Stimulated activated CD4-positive, alpha-beta T cell treated with anti-CD3 and anti-CD28 coated beads, Interleukin-1b, Interleukin-23, amount 100 ng/mL, for 48 hours (primary cell): ENCODE measurements at regions not wholly inside any gene's neighbourhood (a gene's known extent, or its start where the extent isn't known, plus 50 kb on each side); places are given as distances from the start of the nearest gene placed in this dataset.
"Not testable (repeated sequence)": the region's sequence is repeated elsewhere in the genome, so short reads cannot be mapped to it uniquely, and the experiment has no call there.

Source experiments
- DNase-seq: peaks from one replicate; pipeline ENCODE4 v3.0.0-alpha.2; 2020

GRCh38 chr17:34472363-34472762, 107.0 kb upstream of the TMEM132E start:
- DNase-seq: no peak

DNA sequence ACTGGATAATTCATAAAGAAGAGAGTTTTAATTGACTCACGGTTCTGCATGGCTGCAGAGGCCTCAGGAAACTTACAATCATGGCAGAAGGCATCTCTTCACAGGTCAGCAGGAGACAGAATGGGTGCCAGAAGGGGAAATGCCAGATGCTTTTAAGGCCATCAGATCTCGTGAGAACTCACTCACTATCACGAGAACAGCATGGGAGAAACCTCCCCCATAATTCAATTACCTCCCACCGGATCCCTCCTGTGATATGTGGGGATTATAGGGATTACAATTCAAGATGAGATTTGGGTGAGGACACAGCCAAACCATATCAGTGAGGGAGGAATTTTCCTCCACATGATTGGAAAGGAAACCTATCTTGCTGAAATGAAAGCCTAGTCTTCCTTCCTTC, 108.1 kb upstream of the TMEM132E start:
- DNase-seq: not testable (repeated sequence)

DNA sequence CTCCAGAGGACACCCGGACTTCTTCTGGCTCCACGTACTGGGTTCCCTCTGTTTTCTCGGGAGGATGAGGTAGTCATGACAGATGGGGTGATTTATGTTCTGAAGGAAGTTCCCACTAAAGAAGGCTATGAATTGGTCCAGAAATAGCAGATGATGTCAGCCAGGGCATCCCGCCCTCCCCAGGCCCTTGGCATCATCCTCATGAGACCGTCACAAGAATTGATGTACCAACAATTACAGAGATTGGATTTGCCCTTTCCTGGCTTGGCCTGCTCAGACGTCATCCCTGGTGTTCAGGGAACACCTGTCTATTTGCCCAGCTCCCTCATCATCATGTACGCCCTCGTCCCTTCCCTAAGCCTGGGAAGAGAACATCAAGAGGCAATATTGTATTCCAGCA, 102.8 kb upstream of the CCL1 start:
- no peak for DNase-seq

DNA sequence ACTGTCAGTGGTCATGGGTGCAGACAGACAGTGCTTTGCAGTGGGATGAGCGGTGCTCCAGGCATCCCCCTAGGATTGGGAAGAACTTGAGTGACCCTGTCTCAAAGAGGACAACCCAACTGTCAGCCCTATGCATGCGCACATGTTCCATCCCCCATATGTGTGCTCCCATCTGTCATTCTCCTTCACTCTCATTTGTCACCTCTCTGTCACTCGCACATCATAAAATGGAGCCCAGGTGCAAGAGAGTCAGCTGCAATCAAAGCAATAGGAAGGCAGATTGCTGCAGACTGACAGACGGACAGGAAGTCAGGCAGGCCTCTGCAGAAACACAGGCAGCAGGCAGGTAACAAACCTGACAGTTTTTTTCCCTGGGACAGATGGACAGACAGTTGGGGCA, 101.8 kb upstream of the CCL1 start:
- no peak for DNase-seq

DNA sequence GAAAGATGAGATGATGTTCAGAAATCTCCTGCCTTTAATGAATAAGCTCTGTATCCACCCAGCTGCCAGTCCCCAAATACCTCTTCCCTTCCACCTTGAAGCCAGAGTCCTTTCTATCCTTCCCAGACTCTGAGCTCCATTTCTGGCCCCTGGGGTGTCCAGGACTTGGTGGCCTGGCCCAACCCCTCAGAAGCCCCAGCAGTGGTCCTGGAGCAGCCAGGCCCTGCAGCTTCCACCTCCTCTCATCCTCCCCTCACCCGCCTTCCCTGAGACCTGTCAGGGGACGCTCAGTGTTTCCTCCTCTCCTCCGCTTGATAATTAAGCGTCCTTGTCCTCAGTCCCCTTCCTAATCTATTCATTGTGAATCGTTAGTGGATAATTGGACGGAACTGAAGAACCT, 95.2 kb upstream of the CCL1 start:
- DNase-seq: no peak

GRCh38 chr17:34456121-34456520, 93.1 kb upstream of the CCL1 start:
- DNase-seq: no peak

GRCh38 chr17:34452769-34453168, 89.7 kb upstream of the CCL1 start:
- DNase-seq: no peak

- no peak for DNase-seq
Observed at GRCh38 chr17:34451313-34451712, 88.3 kb upstream of the CCL1 start.

DNA sequence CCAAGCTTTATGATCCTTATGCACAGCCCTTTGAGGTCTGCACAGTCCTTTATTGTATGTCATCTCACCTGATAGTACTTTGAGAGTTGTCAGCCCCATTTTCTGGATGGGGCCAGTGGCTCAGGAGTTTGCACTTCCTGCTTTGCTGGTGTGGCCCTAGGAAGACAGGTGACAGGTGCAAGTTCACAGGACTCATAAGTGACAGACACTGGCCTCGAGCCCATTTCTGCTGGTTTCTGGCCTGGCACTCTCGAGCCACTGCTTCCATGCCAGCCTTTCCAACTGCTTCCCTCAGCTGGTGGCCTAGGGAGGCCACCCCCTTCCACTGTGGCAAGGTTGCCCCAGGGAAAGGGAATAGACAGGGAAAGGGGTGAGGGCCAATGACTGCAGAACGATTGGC, 84.4 kb upstream of the CCL1 start:
- no peak for DNase-seq

DNA sequence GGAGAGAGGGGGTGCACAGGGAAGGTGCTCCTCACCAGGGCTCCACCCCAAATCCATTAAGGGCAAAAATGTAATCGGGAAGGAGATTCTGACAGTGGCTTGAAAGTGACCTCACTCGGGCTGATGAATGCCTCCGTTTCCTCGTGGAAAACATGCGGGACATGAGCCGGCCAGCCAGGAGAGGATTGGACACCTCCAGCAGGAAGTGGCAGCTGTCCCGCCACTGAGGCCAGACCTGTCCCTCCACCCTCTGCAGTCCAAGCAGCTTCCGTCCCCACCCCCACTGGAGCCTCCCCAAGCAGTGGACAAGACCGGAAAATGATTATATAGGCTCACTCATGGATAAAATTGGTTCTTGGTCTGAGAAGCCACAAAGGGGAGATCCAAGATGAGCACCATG, 82.1 kb upstream of the CCL1 start:
- DNase-seq: no peak

- DNase-seq: no peak
Observed at GRCh38 chr17:34443619-34444469, 80.8 kb upstream of the CCL1 start.

DNA sequence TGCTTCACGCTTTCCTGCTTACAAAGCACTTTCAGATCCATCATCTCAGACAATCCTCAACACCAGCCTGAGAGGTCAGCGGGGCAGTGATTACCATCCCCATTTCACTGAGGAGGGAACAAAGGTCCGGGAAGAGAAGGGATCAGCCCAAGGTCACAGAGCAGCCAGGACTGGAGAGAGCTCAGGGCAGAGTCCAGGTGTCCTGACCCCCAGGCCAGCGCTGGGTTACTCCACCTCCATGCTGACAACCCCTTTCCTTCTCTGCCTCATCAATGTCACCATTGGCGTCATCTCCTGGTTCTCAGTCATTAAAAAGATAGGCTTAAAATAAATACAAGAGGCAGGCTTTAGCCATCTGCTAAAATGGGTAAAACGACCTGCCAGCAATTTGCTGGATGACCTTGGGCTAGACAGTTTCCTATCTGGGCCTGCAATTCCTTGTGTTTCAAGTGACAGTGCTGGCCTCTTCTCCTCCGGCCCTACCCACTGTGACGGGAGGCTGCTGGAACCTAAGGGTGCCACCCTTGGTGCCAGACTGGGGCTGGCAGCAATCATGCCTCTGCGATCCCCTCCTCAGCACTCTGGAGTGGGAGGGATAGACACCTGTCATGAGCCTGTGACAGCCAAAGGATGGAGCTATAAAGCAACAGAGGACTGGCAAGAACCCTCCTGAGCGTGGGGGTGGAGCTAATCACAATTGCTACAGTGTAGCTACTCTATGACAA, 79.5 kb upstream of the CCL1 start:
- DNase-seq: no peak

DNA sequence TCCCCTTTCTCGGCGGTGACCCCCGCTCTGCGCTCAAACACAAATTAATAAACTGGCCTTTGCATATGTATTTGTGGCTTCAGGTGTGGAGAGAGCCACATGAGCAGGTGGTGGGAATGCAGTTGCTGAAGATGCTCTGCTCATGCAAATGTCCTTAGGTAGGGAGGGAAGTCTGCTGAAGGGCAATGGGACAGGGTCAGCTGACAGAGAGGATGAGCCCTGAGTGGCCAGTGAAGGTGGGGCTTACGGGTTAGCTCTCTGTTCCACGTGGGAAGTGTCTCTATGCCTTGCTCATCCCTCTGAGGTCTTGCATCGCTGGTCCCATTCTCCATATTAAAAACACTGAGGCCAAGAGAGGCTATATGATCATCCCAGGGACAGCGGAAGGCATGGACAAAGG, 74.2 kb upstream of the CCL1 start:
- DNase-seq: no peak

- DNase-seq: no peak
Observed at GRCh38 chr17:34436607-34437006, 73.6 kb upstream of the CCL1 start.

GRCh38 chr17:34435182-34435928, 72.3 kb upstream of the CCL1 start:
- no peak for DNase-seq

DNA sequence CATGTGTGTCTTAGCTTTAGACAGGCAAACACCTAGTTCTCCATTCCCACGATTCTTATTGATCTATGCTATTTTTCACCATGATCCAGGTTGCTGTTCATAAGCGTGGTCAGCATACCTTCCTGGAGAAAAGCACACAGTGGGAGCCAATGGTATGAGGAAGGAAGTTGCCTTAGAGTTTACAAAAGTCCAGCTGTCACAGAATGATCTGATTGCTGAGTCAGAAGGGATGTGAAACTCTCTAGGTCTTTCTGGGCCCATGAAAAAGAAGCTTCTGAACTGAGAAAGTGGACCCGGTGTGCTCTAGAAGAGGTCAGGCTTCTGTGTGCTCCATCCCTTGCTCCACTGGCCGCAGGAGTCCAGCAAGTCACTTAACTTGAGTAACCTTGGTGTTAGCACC, 71.0 kb upstream of the CCL1 start:
- DNase-seq: no peak

DNA sequence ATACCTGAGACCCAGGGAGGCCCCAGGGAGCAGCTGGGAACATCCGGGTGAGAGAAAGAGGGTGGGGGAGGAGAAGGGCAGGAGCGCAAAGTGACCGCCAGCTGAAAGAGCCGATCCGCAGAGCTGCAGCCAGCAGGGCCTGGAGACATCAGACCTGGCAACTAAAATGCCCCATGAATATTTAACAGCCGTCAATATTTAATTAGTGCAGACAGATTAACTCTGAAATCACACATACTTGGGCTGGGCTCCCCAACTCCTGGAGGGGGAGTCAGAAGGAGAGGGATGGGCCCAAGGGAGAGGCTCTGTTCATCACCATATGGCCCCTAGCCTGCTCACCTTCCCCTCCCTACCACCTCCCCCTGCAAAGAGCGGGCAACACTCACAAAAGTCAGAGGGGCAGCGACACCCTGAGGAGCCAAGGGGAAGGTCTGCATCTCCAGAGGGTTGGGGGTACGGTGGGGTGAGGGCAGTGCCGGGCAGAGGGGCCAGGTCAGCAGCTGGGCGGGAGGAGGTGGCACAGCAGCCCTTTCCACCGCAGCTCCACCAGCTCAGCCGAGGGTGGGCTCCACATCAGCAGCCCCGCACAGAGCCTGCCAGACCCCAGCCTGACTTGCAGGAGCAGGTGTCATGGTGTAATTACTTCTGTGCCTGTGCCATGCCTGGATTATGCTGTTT, 61.9 kb upstream of the CCL1 start:
- DNase-seq: no peak

GRCh38 chr17:34423978-34424813, 61.2 kb upstream of the CCL1 start:
- no peak for DNase-seq

DNA sequence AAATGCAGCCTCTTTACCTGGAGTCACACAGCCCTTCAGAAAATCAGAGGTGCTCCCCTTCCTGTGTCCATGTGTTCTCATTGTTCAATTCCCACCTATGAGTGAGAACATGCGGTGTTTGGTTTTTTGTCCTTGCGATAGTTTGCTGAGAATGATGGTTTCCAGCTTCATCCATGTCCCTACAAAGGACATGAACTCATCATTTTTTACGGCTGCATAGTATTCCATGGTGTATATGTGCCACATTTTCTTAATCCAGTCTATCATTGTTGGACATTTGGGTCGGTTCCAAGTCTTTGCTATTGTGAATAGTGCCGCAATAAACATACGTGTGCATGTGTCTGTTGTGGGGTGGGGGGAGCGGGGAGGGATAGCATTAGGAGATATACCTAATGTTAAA, 60.3 kb upstream of the CCL1 start:
- not testable (repeated sequence) for DNase-seq

- no peak for DNase-seq
Observed at GRCh38 chr17:34420900-34421299, 57.9 kb upstream of the CCL1 start.

GRCh38 chr17:34420254-34420766, 57.3 kb upstream of the CCL1 start:
- peak; percentile 59 for DNase-seq

GRCh38 chr17:34416116-34416515, 53.1 kb upstream of the CCL1 start:
- DNase-seq: no peak
